ENCODE measurements at regions not wholly inside any gene's neighbourhood (a gene's known extent, or its start where the extent isn't known, plus 50 kb on each side); places are given as distances from the start of the nearest gene placed in this dataset.

- no peak for TF ChIP-seq EP300 (IDR thresholded peaks at IDR 0.05)
- no peak for TF ChIP-seq POLR2A (IDR thresholded peaks at IDR 0.05)
- TF ChIP-seq, protein P1, sequence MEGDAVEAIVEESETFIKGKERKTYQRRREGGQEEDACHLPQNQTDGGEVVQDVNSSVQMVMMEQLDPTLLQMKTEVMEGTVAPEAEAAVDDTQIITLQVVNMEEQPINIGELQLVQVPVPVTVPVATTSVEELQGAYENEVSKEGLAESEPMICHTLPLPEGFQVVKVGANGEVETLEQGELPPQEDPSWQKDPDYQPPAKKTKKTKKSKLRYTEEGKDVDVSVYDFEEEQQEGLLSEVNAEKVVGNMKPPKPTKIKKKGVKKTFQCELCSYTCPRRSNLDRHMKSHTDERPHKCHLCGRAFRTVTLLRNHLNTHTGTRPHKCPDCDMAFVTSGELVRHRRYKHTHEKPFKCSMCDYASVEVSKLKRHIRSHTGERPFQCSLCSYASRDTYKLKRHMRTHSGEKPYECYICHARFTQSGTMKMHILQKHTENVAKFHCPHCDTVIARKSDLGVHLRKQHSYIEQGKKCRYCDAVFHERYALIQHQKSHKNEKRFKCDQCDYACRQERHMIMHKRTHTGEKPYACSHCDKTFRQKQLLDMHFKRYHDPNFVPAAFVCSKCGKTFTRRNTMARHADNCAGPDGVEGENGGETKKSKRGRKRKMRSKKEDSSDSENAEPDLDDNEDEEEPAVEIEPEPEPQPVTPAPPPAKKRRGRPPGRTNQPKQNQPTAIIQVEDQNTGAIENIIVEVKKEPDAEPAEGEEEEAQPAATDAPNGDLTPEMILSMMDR (IDR thresholded peaks at IDR 0.05), result no peak
- TF ChIP-seq POLR2AphosphoS5 (IDR thresholded peaks at IDR 0.05), result no peak
Measured at GRCh38 chr4:28426251-28426650, 1565.6 kb downstream of the STIM2 start.
